Esophagus squamous epithelium (tissue), 4 donors: ENCODE measurements at regions not wholly inside any gene's neighbourhood (a gene's known extent, or its start where the extent isn't known, plus 50 kb on each side); places are given as distances from the start of the nearest gene placed in this dataset.

Experiments
- CTCF ChIP-seq, 6 experiments: fragments of 450-650 bp in 4 of 6; fragments of 200-600 bp in 2 of 6; sonication (generic) in 2 of 6; IDR thresholded peaks; one replicate each; pipeline ENCODE4 v1.5.1; 2016 to 2019; ENCODE audit warnings: antibody characterized with exemption in 6 of 6, mild to moderate bottlenecking in 4 of 6, moderate library complexity in 4 of 6
- POLR2A ChIP-seq, 4 donors: fragments of 450-650 bp; IDR thresholded peaks; one replicate each; pipeline ENCODE4 v1.6.1; 2017; ENCODE audit warnings: antibody characterized with exemption in 4 of 4, mild to moderate bottlenecking in 4 of 4, moderate library complexity in 3 of 4

DNA sequence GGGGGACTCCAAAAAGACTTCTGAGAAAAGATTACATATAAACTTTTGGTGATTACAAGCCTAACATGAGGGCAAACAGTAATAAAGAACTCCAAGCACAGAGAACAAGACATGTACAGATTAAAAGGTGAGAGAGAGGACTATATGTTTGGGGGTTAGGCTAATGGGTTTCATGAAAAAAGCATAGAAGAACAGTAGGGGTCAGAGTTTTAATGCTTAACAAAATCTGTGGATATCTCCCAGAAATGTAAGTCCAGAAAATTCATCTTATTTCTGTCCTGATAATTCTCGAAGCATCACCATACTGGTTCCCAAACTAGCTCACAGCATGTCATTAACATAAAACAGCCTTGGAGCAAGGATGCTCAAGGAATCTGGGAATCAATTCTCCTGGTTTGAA is 137.2 kb downstream of the ARRDC3 start:
- no peak for TF ChIP-seq CTCF (IDR thresholded peaks at IDR 0.05)
- no peak for TF ChIP-seq POLR2A (IDR thresholded peaks at IDR 0.05)
